ENCODE measurements at regions not wholly inside any gene's neighbourhood (a gene's known extent, or its start where the extent isn't known, plus 50 kb on each side); places are given as distances from the start of the nearest gene placed in this dataset.

DNA sequence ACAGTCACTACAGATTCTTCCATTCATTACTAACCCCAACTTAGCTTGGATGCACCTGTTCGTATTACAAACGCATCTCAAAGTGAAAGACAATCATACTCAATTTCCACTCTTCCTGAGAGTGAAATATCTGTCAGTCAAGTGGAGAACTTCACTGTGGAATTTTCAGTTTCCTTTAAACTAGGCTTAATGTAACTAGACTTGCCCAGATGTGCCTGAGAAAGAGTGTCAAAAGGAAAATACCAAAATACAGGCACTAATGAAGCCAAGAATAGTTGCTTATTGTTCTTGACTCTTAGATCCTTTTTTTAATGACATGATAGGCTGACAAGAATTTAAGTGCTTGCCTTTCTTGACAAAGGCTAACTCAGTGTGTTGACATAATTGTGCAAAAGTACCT lies 72.4 kb upstream of the NR3C2 start:
- H3K4me2 ChIP-seq (ENCODE audit: low read depth, low read length, poor library complexity, severe bottlenecking) = no peak overlapping the region

GRCh38 chr4:148514041-148514440 lies 71.8 kb upstream of the NR3C2 start:
- Histone ChIP-seq H3K4me3 (ENCODE audit: insufficient read depth, low read length, poor library complexity, severe bottlenecking) (no peak overlapping the region), H3K27me3 (ENCODE audit: low read length) (no peaks in the 10 kb centered on the region), H3K9ac (ENCODE audit: low read length) (no peak overlapping the region), H3K36me3 (ENCODE audit: low read length) (no peaks in the 10 kb centered on the region), H3K4me2 (ENCODE audit: low read depth, low read length, poor library complexity, severe bottlenecking) (no peak overlapping the region), H3K9me3 (ENCODE audit: insufficient read depth, low read length) (no peaks in the 10 kb centered on the region), H3K27ac (ENCODE audit: low read depth, low read length) (no peak overlapping the region), H4K20me1 (ENCODE audit: low read depth, low read length) (no peaks in the 10 kb centered on the region), H3F3A (ENCODE audit: insufficient read depth) (no peaks in the 10 kb centered on the region), H3K79me2 (ENCODE audit: insufficient read depth, low read length) (no peaks in the 10 kb centered on the region), H3K9me2 (replicated peaks; ENCODE audit: insufficient read depth, low read length) (no peaks in the 10 kb centered on the region), H2AFZ (ENCODE audit: low read depth, low read length, severe bottlenecking) (no peak overlapping the region)
- no peak for TF ChIP-seq EZH2phosphoT487 (conservative IDR thresholded peaks at IDR 0.05; ENCODE audit: low read length)
- TF ChIP-seq CTCF (IDR thresholded peaks at IDR 0.05; ENCODE audit: insufficient read depth, low read length, poor library complexity, severe bottlenecking) = no peak

More for the DNA sequence above, 72.4 kb upstream of the NR3C2 start:
- H3K4me3 ChIP-seq (ENCODE audit: insufficient read depth, low read length, poor library complexity, severe bottlenecking) = no peak overlapping the region
- H3K27ac ChIP-seq (ENCODE audit: low read depth, low read length) = no peak overlapping the region
- H3K9me3 ChIP-seq (ENCODE audit: insufficient read depth, low read length) = no peaks in the 10 kb centered on the region
- no peak overlapping the region for H3K9ac ChIP-seq (ENCODE audit: low read length)
- no peaks in the 10 kb centered on the region for H3K79me2 ChIP-seq (ENCODE audit: insufficient read depth, low read length)
- TF ChIP-seq CTCF (IDR thresholded peaks at IDR 0.05; ENCODE audit: insufficient read depth, low read length, poor library complexity, severe bottlenecking) (no peak), EZH2phosphoT487 (conservative IDR thresholded peaks at IDR 0.05; ENCODE audit: low read length) (no peak)
- H4K20me1 ChIP-seq (ENCODE audit: low read depth, low read length) = no peaks in the 10 kb centered on the region
- H3F3A ChIP-seq (ENCODE audit: insufficient read depth) = no peaks in the 10 kb centered on the region
- H3K9me2 ChIP-seq (replicated peaks; ENCODE audit: insufficient read depth, low read length) = no peaks in the 10 kb centered on the region
- no peak overlapping the region for H2AFZ ChIP-seq (ENCODE audit: low read depth, low read length, severe bottlenecking)
- no peaks in the 10 kb centered on the region for H3K36me3 ChIP-seq (ENCODE audit: low read length)
- H3K27me3 ChIP-seq (ENCODE audit: low read length) = no peaks in the 10 kb centered on the region

DNA sequence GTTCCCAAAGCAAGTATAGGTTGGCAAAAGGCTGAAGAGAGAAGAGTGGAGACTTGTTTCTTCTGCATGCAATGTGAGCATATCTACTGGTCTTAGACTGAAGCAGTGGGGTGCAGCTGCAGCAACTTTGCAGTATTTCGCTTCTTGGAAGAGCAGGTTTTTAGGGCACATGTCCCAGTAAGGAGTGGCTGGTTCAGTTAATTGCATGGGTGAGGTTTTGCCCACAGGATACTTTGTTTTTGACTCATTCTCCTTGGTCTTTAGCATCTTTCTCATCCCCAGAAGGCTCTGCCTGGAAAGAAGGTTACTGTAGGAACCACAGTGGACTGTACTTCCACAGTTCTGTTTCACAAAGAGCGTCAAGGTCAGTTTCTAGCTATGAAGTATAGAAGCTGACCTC lies 68.0 kb upstream of the NR3C2 start:
- no peak for TF ChIP-seq EZH2phosphoT487 (conservative IDR thresholded peaks at IDR 0.05; ENCODE audit: low read length)
- no peak for TF ChIP-seq CTCF (IDR thresholded peaks at IDR 0.05; ENCODE audit: insufficient read depth, low read length, poor library complexity, severe bottlenecking)
- Histone ChIP-seq H3K4me3 (ENCODE audit: insufficient read depth, low read length, poor library complexity, severe bottlenecking) (no peak overlapping the region), H4K20me1 (ENCODE audit: low read depth, low read length) (no peaks in the 10 kb centered on the region), H3F3A (ENCODE audit: insufficient read depth) (no peaks in the 10 kb centered on the region), H3K36me3 (ENCODE audit: low read length) (no peaks in the 10 kb centered on the region), H3K27ac (ENCODE audit: low read depth, low read length) (no peak overlapping the region), H3K9ac (ENCODE audit: low read length) (no peak overlapping the region), H3K4me2 (ENCODE audit: low read depth, low read length, poor library complexity, severe bottlenecking) (no peak overlapping the region), H3K9me2 (replicated peaks; ENCODE audit: insufficient read depth, low read length) (no peaks in the 10 kb centered on the region), H3K79me2 (ENCODE audit: insufficient read depth, low read length) (no peaks in the 10 kb centered on the region), H3K27me3 (ENCODE audit: low read length) (no peaks in the 10 kb centered on the region), H2AFZ (ENCODE audit: low read depth, low read length, severe bottlenecking) (no peak overlapping the region), H3K9me3 (ENCODE audit: insufficient read depth, low read length) (no peaks in the 10 kb centered on the region)
